ENCODE measurements at regions not wholly inside any gene's neighbourhood (a gene's known extent, or its start where the extent isn't known, plus 50 kb on each side); places are given as distances from the start of the nearest gene placed in this dataset.

DNA sequence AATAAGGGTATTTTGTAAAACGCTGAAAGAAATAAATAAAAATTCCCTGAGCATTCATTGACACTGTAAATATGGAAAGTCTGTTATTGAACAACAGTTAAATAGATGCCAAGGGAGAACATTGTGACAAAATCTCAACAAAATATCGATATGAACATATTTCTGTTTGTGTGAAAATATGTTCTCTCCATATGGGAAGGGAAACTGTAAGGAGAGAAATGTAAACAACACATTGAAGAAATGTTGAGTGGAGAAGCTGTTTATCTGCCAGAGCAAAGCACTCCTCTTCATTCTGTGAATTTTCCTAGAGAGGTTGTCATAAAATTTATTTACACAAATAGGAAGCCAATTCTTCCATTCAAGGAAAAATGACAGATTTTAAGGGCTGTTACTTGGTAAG is 57.1 kb upstream of the EOMES start:
- Histone ChIP-seq H3K4me3 (no peak overlapping the region), H3K36me3 (no peaks in the 10 kb centered on the region), H3K27me3 (replicated peaks; ENCODE audit: insufficient read depth) (no peaks in the 10 kb centered on the region), H3K9me3 (no peaks in the 10 kb centered on the region), H3K27ac (no peak overlapping the region), H3K4me1 (ENCODE audit: control insufficient read depth in 1 of 2, low read depth in 2 of 2) (no peaks in the 10 kb centered on the region)
- TF ChIP-seq, protein P1, sequence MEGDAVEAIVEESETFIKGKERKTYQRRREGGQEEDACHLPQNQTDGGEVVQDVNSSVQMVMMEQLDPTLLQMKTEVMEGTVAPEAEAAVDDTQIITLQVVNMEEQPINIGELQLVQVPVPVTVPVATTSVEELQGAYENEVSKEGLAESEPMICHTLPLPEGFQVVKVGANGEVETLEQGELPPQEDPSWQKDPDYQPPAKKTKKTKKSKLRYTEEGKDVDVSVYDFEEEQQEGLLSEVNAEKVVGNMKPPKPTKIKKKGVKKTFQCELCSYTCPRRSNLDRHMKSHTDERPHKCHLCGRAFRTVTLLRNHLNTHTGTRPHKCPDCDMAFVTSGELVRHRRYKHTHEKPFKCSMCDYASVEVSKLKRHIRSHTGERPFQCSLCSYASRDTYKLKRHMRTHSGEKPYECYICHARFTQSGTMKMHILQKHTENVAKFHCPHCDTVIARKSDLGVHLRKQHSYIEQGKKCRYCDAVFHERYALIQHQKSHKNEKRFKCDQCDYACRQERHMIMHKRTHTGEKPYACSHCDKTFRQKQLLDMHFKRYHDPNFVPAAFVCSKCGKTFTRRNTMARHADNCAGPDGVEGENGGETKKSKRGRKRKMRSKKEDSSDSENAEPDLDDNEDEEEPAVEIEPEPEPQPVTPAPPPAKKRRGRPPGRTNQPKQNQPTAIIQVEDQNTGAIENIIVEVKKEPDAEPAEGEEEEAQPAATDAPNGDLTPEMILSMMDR (IDR thresholded peaks at IDR 0.05): no peak
- ATAC-seq (ENCODE audit: insufficient number of reproducible peaks, low FRiP score, low read depth) (no peak), DNase-seq (ENCODE audit: low spot score) (no peak)

DNA sequence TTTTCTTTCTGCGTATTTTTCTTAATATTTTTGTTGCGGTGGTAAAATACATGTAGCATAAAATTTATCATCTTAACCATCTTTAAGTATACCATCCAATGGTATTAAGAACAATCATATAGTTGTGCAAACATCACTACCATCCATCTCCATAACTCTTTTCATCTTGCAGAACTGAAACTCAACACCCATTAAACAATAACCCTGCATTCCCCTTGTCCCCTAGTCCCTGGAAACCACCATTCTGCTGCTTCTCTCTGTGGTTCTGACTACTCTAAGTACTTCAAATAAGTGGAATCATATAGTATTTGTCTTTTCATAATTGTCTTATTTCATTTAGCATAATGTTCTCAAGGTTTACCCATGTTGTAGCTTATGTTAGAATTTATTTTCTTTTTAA is 67.3 kb upstream of the EOMES start:
- TF ChIP-seq, protein P1 (IDR thresholded peaks at IDR 0.05): no peak
- no peaks in the 10 kb centered on the region for H3K4me1 ChIP-seq (ENCODE audit: control insufficient read depth in 1 of 2, low read depth in 2 of 2)
- no peaks in the 10 kb centered on the region for H3K9me3 ChIP-seq
- no peaks in the 10 kb centered on the region for H3K27me3 ChIP-seq (replicated peaks; ENCODE audit: insufficient read depth)
- no peak overlapping the region for H3K4me3 ChIP-seq
- ATAC-seq (ENCODE audit: insufficient number of reproducible peaks, low FRiP score, low read depth) (no peak), DNase-seq (ENCODE audit: low spot score) (no peak)
- H3K36me3 ChIP-seq: no peaks in the 10 kb centered on the region
- H3K27ac ChIP-seq: no peak overlapping the region

- TF ChIP-seq, protein P1 (IDR thresholded peaks at IDR 0.05): no peak
- Histone ChIP-seq H3K4me1 (ENCODE audit: control insufficient read depth in 1 of 2, low read depth in 2 of 2) (no peaks in the 10 kb centered on the region), H3K27ac (no peak overlapping the region), H3K9me3 (no peaks in the 10 kb centered on the region), H3K4me3 (no peak overlapping the region), H3K27me3 (replicated peaks; ENCODE audit: insufficient read depth) (no peaks in the 10 kb centered on the region), H3K36me3 (no peaks in the 10 kb centered on the region)
- ATAC-seq (ENCODE audit: insufficient number of reproducible peaks, low FRiP score, low read depth) (no peak), DNase-seq (ENCODE audit: low spot score) (no peak)
Measured at GRCh38 chr3:27791956-27792355, 69.8 kb upstream of the EOMES start.

DNA sequence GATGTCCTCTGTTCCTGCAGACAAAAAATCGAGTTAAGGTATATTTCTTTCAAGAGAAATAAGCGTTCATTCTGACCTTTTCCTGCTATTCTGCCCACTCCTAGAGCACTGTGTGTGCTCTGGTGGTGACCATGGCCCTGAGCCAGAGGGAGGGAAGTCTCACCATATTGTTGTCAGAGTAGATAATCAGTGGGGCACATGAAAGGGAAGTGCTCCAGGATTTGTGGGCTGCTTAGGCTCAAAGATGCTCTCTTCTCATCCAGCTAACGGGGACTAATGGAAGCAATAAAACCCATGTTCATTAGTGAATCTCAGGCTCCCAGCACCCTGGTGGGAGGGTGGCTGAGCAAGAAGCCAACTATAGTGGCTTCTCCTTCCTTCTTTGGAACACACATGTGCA is 70.7 kb upstream of the EOMES start:
- Histone ChIP-seq H3K4me1 (ENCODE audit: control insufficient read depth in 1 of 2, low read depth in 2 of 2) (no peaks in the 10 kb centered on the region), H3K4me3 (no peak overlapping the region), H3K36me3 (no peaks in the 10 kb centered on the region), H3K27ac (no peak overlapping the region), H3K9me3 (no peaks in the 10 kb centered on the region), H3K27me3 (replicated peaks; ENCODE audit: insufficient read depth) (no peaks in the 10 kb centered on the region)
- DNase-seq (ENCODE audit: low spot score): no peak
- TF ChIP-seq, protein P1 (IDR thresholded peaks at IDR 0.05): no peak
- no peak for ATAC-seq (ENCODE audit: insufficient number of reproducible peaks, low FRiP score, low read depth)

- Histone ChIP-seq H3K9me3 (no peaks in the 10 kb centered on the region), H3K4me1 (ENCODE audit: control insufficient read depth in 1 of 2, low read depth in 2 of 2) (no peaks in the 10 kb centered on the region), H3K27ac (no peak overlapping the region), H3K4me3 (no peak overlapping the region), H3K36me3 (no peaks in the 10 kb centered on the region), H3K27me3 (replicated peaks; ENCODE audit: insufficient read depth) (no peaks in the 10 kb centered on the region)
- no peak for ATAC-seq (ENCODE audit: insufficient number of reproducible peaks, low FRiP score, low read depth)
- TF ChIP-seq, protein P1 (IDR thresholded peaks at IDR 0.05): no peak
- no peak for DNase-seq (ENCODE audit: low spot score)
Measured at GRCh38 chr3:27794211-27794610, 72.1 kb upstream of the EOMES start.
